GM18511 (cell line): ENCODE measurements at regions not wholly inside any gene's neighbourhood (a gene's known extent, or its start where the extent isn't known, plus 50 kb on each side); places are given as distances from the start of the nearest gene placed in this dataset.
"Not testable (repeated sequence)": the region's sequence is repeated elsewhere in the genome, so short reads cannot be mapped to it uniquely, and the experiment has no call there.

Source experiments
- ATAC-seq: cut with Tn5 transposase; IDR thresholded peaks from one replicate; pipeline ENCODE4 v1.9.1; 2021; ENCODE audit warnings: mild to moderate bottlenecking, moderate library complexity; ENCODE audit not compliant: unreplicated experiment

DNA sequence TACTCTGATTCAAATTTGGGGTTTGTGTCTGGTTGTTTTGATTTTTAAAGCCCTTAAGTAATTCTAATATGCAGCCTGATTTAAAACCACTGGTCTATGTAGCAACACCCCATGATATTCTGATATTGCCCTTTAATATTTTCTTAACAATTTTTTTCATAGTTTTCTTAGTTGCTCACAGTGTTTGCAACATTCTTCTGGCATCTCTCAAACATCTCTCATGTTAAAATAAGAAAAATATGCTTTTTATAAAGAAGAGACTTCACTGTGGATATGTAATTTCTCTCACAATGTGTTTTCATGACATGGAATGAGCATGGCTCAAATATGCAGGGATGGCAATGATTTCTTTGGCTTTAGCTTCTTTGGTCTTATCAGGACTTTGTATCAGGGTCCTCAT, 183.7 kb downstream of the TAF11L14 start:
- no peak for ATAC-seq

- no peak for ATAC-seq
Observed at GRCh38 chr5:17819783-17820182, 185.5 kb downstream of the TAF11L14 start.

- ATAC-seq = no peak
Observed at GRCh38 chr5:17828681-17829080, 194.4 kb downstream of the TAF11L14 start.

GRCh38 chr5:17829456-17829855, 195.2 kb downstream of the TAF11L14 start:
- no peak for ATAC-seq

- no peak for ATAC-seq
Observed at GRCh38 chr5:17831279-17831678, 197.0 kb downstream of the TAF11L14 start.

- no peak for ATAC-seq
Observed at GRCh38 chr5:17832949-17833745, 198.9 kb downstream of the TAF11L14 start.

DNA sequence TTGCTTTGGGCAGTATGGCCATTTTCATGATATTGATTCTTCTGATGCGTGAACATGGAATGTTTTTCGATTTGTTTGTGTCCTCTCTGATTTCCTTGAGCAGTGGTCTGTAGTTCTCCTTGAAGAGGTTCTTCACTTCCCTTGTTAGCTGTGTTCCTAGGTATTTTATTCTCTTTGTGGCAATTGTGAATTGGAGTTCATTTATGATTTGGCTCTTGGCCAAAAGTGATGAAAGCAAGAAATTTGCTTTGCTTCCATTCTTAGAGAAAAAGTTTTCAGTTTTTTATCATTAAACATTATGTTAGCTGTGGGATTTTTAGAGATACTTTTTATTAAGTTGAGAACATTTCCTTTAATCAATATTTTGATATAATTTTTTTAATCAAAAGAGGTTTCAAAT, 203.5 kb downstream of the TAF11L14 start:
- ATAC-seq = no peak

DNA sequence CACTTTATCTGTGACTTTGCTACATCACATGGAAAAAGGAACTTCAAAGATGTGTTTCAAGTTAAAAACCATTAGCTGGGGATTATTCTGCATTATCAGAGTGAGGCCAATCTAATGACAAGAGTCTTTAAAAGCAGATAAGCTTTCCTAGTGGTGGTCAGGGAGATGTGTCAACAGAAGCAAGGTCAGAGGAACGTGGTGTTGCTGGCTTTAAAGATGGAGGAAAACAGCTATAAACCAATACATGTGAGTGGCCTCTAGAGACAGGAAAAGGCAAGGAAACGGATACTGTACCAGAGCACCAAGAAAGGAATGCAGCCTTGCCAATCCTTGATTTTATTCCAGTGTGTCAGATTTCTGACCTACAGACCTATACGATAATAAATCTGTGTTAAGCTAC, 204.2 kb downstream of the TAF11L14 start:
- no peak for ATAC-seq

DNA sequence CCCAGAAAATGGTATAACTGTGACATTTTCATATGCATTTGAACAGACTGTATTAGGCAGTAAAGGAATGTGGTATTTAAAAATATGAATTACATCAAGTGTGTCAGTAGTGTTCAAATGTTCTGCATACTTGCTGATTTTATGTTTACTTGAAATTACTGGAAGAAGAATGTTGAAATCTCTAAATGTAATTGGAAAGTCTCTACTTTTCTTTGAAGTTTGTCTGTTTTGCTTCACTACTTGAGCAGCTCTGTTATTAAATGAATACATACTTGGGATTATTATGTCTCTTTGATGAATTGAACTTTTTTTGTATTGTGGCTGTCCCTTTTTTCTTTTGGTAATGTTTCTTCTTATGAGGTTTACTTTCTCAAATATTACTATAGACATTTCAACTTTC, 205.6 kb downstream of the TAF11L14 start:
- no peak for ATAC-seq

- ATAC-seq = no peak
Observed at GRCh38 chr5:17846496-17846895, 212.2 kb downstream of the TAF11L14 start.

DNA sequence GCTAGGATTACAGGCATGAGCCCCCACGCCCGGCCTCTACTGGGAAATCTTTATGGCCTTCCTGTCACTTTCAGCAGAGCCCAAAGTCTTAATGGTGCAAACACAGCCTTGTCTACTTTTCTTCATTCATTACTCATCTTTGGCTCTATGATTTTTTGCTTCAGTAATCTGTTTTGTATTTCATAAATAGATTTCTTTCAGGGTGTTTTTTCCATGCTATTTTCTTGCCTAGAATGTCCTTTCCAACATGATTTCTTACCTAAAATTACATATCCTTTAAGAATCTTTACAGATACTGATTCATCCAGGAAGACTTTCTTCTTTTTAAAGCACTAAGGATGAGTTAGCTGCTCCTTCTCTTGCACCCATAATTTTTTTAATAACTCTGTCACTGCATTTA, 213.0 kb downstream of the TAF11L14 start:
- no peak for ATAC-seq

GRCh38 chr5:17852111-17852510, 217.9 kb downstream of the TAF11L14 start:
- ATAC-seq = no peak

GRCh38 chr5:17852740-17853139, 218.5 kb downstream of the TAF11L14 start:
- no peak for ATAC-seq

- no peak for ATAC-seq
Observed at GRCh38 chr5:17854901-17855300, 220.6 kb downstream of the TAF11L14 start.

- no peak for ATAC-seq
Observed at GRCh38 chr5:17860660-17861315, 226.5 kb downstream of the TAF11L14 start.

DNA sequence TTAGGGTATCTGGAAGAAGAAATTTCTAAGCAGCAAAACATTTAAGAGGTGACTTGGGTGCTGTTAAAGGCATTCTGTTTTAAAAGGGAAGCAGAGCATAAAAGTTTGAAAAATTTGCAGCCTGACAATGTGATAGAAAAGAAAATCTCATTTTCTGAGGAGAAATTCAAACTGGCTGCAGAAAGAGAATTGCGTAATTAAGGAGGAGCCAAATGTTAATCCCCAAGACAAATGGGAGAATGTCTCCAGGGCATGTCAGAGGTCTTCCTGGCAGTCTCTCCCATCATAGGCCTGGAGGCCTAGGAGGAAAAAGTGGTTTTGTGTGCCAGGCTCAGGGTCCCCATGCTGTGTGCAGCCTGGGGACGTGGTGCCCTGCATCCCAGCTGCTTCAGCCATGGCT, 230.6 kb downstream of the TAF11L14 start:
- not testable (repeated sequence) for ATAC-seq

DNA sequence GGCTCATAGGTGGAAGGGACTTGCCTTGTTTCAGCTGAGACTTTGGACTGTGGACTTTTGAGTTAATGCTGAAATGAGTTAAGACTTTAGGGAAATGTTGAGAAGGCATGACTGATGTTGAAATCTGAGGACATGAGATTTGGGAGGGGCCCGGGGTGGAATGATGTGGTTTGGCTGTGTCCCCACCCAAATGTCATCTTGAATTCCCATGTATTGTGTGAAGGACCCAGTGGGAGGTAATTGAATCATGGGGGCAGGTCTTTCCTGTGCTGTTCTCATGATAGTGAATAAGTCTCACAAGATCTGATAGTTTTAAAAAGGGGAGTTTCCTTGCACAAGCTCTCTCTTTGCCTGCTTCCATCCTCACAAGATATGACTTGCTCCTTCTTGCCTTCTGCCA, 231.7 kb downstream of the TAF11L14 start:
- ATAC-seq = not testable (repeated sequence)

DNA sequence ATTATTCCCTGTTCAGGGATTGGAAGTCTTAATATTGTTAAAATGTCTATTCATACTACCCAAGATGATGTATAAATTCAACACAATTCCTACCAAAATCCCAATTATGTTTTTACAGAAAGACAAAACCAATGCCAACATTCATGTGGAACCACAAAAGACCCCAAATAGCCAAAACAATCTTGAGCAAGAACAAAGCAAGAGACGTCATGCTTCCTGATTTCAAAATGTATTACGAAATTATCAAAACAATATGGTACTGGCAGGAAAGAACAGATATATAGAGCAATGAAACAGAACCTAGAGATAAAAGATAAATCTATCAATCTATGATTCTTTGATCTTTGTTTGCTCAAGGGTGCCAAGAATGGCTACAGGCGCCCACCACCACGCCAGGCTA, 237.9 kb downstream of the TAF11L14 start:
- no peak for ATAC-seq

DNA sequence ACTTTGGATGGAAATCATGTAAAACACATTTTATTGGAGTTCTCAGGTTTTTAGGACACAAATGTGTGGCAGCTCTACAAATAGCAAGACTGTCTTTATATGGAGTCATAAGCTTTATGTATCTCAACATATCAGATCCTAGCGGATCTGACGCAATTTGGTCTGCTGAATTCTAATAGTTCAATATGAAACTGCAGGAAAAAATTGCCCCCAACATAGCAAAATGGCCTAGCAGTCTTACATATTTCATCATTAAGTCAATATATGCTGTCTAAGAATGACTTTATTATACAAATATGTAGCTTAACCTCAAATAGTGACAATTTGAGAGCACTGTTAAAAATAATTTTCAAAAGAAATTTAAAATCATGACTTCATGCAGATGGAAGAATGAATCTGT, 244.3 kb downstream of the TAF11L14 start:
- no peak for ATAC-seq

GRCh38 chr5:17879276-17879675, 245.0 kb downstream of the TAF11L14 start:
- ATAC-seq = no peak

- ATAC-seq = no peak
Observed at GRCh38 chr5:17880869-17881268, 246.6 kb downstream of the TAF11L14 start.

DNA sequence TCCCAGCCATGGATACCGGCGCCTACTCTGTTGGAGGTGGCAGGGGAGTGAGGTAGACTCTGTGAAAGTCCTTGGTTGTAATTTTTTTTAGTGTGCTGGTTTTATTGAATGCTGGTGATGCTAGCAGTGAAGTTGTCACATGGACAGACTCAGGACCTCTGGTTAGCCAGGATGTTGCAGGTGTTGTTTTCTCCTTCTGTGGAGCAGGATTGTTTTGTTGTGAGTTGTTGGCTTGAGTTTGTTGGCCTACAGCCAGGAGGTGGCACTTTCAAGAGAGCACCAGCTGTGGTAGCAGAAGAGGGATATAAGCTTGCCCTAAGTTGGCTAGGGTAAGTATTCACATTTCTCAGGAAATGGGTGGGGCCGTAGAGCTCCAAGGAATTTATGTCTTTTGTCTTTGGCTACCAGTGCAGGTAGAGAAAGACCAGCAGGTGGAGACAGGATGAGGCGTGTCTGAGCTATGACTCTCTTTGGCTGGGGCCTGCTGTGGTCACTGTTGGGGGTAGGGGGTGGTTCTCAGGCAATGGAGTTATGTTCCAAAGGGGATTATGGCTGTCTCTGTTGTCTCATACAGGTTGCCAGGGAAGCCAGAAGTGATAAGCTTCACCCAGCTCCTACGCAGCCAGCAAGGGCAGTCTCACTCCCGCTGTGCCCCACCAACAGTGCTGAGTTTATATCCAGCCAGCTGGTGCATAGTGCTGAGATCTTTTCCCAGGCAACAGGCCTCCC, 248.7 kb downstream of the TAF11L14 start:
- ATAC-seq = no peak
